ENCODE measurements at regions not wholly inside any gene's neighbourhood (a gene's known extent, or its start where the extent isn't known, plus 50 kb on each side); places are given as distances from the start of the nearest gene placed in this dataset.

DNA sequence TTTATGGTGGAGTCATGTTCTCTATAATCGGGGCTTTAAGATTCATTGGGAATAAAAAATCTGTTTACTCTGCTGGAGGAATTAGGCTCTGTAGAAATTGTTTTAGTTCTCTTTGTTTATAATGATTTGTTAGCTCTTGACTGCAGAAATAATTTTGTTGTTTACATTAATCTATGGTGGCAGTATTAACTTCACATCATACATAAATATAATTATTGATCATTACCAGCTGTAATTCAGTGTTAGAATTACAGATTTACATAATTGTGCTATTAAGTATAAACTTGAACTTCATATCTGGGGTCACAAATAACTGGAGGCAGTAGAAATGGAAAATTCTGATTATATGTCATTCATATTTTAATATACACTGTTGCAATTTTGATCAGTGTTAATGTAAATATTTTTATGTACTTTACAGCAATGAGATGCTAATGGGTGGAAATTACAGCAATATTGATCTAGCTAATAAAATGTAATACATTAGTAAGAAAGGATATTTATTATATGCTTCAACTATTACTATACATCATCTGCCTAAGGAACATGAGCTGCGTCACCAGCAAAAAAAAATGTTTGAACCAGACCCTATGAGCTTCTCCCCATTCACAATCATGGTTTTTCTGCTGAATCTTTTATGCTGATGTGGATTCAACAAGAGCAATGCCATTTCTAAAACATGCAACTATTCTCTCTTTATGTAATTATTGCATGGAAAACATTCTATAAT lies 846.6 kb downstream of the NR2F1-AS1 start:
- TF ChIP-seq POLR2A (IDR thresholded peaks at IDR 0.05): no peak
- TF ChIP-seq, protein P1, sequence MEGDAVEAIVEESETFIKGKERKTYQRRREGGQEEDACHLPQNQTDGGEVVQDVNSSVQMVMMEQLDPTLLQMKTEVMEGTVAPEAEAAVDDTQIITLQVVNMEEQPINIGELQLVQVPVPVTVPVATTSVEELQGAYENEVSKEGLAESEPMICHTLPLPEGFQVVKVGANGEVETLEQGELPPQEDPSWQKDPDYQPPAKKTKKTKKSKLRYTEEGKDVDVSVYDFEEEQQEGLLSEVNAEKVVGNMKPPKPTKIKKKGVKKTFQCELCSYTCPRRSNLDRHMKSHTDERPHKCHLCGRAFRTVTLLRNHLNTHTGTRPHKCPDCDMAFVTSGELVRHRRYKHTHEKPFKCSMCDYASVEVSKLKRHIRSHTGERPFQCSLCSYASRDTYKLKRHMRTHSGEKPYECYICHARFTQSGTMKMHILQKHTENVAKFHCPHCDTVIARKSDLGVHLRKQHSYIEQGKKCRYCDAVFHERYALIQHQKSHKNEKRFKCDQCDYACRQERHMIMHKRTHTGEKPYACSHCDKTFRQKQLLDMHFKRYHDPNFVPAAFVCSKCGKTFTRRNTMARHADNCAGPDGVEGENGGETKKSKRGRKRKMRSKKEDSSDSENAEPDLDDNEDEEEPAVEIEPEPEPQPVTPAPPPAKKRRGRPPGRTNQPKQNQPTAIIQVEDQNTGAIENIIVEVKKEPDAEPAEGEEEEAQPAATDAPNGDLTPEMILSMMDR (IDR thresholded peaks at IDR 0.05 in 4 of 5, conservative IDR thresholded peaks at IDR 0.05 in 1 of 5): no peak
